ENCODE measurements at regions not wholly inside any gene's neighbourhood (a gene's known extent, or its start where the extent isn't known, plus 50 kb on each side); places are given as distances from the start of the nearest gene placed in this dataset.

DNA sequence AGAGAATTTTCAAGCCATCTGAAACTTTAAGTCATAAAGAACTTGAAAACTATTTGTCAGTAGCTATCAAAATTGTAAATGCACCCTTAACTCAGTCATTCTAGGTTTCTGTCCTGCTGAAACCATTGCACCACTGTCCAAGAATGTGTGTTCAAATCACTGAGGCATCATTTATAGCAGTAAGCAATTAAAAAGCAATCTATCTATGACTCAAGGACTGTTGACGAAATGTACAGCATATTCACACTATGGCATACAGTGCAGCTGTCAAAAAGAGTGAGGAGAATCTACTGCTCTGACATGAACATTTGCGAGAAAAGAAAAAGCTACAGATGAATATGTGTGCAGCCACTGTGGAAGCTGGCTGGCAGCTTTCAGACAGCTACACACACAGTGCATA is 71.2 kb downstream of the ING1 start:
- TF ChIP-seq, protein P1, sequence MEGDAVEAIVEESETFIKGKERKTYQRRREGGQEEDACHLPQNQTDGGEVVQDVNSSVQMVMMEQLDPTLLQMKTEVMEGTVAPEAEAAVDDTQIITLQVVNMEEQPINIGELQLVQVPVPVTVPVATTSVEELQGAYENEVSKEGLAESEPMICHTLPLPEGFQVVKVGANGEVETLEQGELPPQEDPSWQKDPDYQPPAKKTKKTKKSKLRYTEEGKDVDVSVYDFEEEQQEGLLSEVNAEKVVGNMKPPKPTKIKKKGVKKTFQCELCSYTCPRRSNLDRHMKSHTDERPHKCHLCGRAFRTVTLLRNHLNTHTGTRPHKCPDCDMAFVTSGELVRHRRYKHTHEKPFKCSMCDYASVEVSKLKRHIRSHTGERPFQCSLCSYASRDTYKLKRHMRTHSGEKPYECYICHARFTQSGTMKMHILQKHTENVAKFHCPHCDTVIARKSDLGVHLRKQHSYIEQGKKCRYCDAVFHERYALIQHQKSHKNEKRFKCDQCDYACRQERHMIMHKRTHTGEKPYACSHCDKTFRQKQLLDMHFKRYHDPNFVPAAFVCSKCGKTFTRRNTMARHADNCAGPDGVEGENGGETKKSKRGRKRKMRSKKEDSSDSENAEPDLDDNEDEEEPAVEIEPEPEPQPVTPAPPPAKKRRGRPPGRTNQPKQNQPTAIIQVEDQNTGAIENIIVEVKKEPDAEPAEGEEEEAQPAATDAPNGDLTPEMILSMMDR (conservative IDR thresholded peaks at IDR 0.05), result no peak
- no peak for TF ChIP-seq ZFX (IDR thresholded peaks at IDR 0.05)

Data from C4-2B (cell line).